ENCODE measurements at regions not wholly inside any gene's neighbourhood (a gene's known extent, or its start where the extent isn't known, plus 50 kb on each side); places are given as distances from the start of the nearest gene placed in this dataset.

DNA sequence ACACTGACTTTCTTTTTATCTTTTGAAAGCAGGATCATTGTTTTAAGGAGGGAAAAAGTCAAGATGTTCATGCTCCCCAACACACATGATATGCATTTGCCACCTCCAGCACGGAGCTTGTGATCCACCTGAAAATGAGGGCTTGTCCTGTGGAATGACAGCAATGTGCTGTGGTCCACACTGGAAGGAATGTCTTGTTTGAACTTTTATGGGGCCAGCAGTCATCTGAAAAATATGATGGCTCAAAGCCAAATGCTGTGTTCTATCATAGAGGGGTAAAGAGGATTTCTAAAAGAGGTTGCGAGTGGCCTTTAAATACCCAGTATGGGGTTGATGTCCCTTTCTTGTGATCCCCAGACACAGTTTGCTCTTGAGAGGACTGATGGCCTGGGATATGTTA is 226.5 kb upstream of the SPRED2 start:
- CTCF ChIA-PET (ENCODE audit: partially characterized antibody), result interaction anchor here (0.6 kb wide), 1 partner anchor 20 kb away, joined by 5 read pairs; no protein-coding TSS in a partner anchor

More for the DNA sequence above, 226.5 kb upstream of the SPRED2 start:
- H2BK12ac ChIP-seq (ENCODE audit: low read depth, low read length), result no peak overlapping the region
- H2AK5ac ChIP-seq (ENCODE audit: low read depth, low read length), result no peak overlapping the region
- H4K8ac ChIP-seq (ENCODE audit: extremely low read depth, insufficient read depth, low read length), result no peak overlapping the region
- H2BK15ac ChIP-seq (ENCODE audit: low read length), result no peak overlapping the region
- no peak for FAIRE-seq
- no peak overlapping the region for H2BK120ac ChIP-seq (replicated peaks; ENCODE audit: low read depth, low read length)
- no peak overlapping the region for H3K4ac ChIP-seq (replicated peaks; ENCODE audit: insufficient read length, low read depth, low read length)
- H4K20me1 ChIP-seq (replicated peaks in 1 of 2; ENCODE audit: control insufficient read depth in 1 of 2, insufficient read depth in 2 of 2, low read length in 2 of 2), result no peaks in the 10 kb centered on the region
- no peaks in the 10 kb centered on the region; a peak in 1 of 7 replicates for H3K27me3 ChIP-seq (replicated peaks in 1 of 4; ENCODE audit: control insufficient read depth in 3 of 4, extremely low read depth in 1 of 4, insufficient read depth in 3 of 4, low read length in 3 of 4)
- no peak for TF ChIP-seq BACH1 (IDR thresholded peaks at IDR 0.05; ENCODE audit: low read length)
- TF ChIP-seq, protein P1, sequence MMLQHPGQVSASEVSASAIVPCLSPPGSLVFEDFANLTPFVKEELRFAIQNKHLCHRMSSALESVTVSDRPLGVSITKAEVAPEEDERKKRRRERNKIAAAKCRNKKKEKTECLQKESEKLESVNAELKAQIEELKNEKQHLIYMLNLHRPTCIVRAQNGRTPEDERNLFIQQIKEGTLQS (IDR thresholded peaks at IDR 0.05; ENCODE audit: insufficient read depth, low read depth, low read length), result no peak
- TF ChIP-seq RBBP5 (IDR thresholded peaks at IDR 0.05; ENCODE audit: borderline replicate concordance, low read depth, low read length), result no peak
- no peak for TF ChIP-seq KDM4A (IDR thresholded peaks at IDR 0.05; ENCODE audit: low read depth, low read length, severe bottlenecking)
- no peak for TF ChIP-seq SAP30 (IDR thresholded peaks at IDR 0.05; ENCODE audit: insufficient read depth, insufficient replicate concordance, low read length)
- no peak for TF ChIP-seq SUZ12 (IDR thresholded peaks at IDR 0.05; ENCODE audit: low read length)
- no peak overlapping the region for H3K23ac ChIP-seq (ENCODE audit: insufficient read length)
- 94% methylated on average over 2 of the region's 2 CpGs; no CpG with 5 or more reads in 1 of the 2 experiments for WGBS, 2 experiments (ENCODE audit: extremely low coverage in 1 of 2, insufficient coverage in 1 of 2, insufficient read length in 1 of 2, insufficient replicate concordance in 2 of 2, low coverage in 1 of 2, low lambda C conversion rate in 2 of 2, missing lambda C conversion rate in 1 of 2)
- POLR2A ChIA-PET (ENCODE audit: partially characterized antibody), result no interaction called here
- no peak for DNase-seq (ENCODE audit: low read depth in 1 of 2, low spot score in 2 of 2)
- no peaks in the 10 kb centered on the region for H3K23me2 ChIP-seq (ENCODE audit: low read depth, low read length)
- H3K4me3 ChIP-seq (ENCODE audit: extremely low read depth in 1 of 4, insufficient read depth in 2 of 4, low read depth in 3 of 4, low read length in 4 of 4), result no peak overlapping the region
- H3K4me1 ChIP-seq (replicated peaks in 1 of 4; ENCODE audit: control insufficient read depth in 3 of 4, insufficient read depth in 4 of 4, low read length in 3 of 4), result peaks cover 0 to 3% (median 0%) of the 10 kb centered on the region in 4 experiments; a peak in 2 of 7 replicates
- H3K36me3 ChIP-seq (ENCODE audit: control insufficient read depth in 2 of 4, insufficient read depth in 4 of 4, low read length in 3 of 4), result no peaks in the 10 kb centered on the region
- no peak overlapping the region for H3K14ac ChIP-seq (ENCODE audit: insufficient read length)
- H2AFZ ChIP-seq (ENCODE audit: low read length), result no peak overlapping the region
- H3K9me3 ChIP-seq (ENCODE audit: insufficient read depth in 2 of 2, low read depth in 1 of 2, low read length in 1 of 2), result no peaks in the 10 kb centered on the region
- no peak overlapping the region for H3K27ac ChIP-seq (ENCODE audit: low read depth, low read length)
- no peak overlapping the region for H4K5ac ChIP-seq (ENCODE audit: insufficient read length, low read depth, low read length)
- no peak overlapping the region for H4K91ac ChIP-seq (replicated peaks; ENCODE audit: insufficient read length, low read length)
- no peak overlapping the region for H3K9ac ChIP-seq (replicated peaks in 1 of 4; ENCODE audit: extremely low read depth in 1 of 4, low read depth in 3 of 4, low read length in 3 of 4)
- no peak overlapping the region for H2BK20ac ChIP-seq (ENCODE audit: low read length)
- no peak overlapping the region for H2BK5ac ChIP-seq (ENCODE audit: low read depth, low read length)
- no peak overlapping the region for H3K18ac ChIP-seq (ENCODE audit: extremely low read depth, low read length)
- no peak overlapping the region for H3K56ac ChIP-seq (replicated peaks; ENCODE audit: insufficient read length, low read depth, low read length)
- no peaks in the 10 kb centered on the region for H3K79me1 ChIP-seq (ENCODE audit: low read depth, low read length)
- H3K4me2 ChIP-seq (ENCODE audit: insufficient read depth in 1 of 2, low read depth in 2 of 2, low read length in 2 of 2), result no peak overlapping the region
- no peaks in the 10 kb centered on the region for H3K79me2 ChIP-seq (ENCODE audit: control insufficient read depth in 1 of 2, insufficient read depth in 2 of 2, low read length in 2 of 2)
